Stimulated activated CD8-positive, alpha-beta memory T cell treated with anti-CD3 and anti-CD28 coated beads, Interleukin-7, amount 100 ng/mL, for 48 hours (primary cell): ENCODE measurements at regions not wholly inside any gene's neighbourhood (a gene's known extent, or its start where the extent isn't known, plus 50 kb on each side); places are given as distances from the start of the nearest gene placed in this dataset.

Source experiments
- DNase-seq, 2 donors: peaks; one replicate each; pipeline ENCODE4 v3.0.0-alpha.2; 2020; ENCODE audit warnings: low read depth in 1 of 2; ENCODE audit errors: extremely low read depth in 1 of 2

DNA sequence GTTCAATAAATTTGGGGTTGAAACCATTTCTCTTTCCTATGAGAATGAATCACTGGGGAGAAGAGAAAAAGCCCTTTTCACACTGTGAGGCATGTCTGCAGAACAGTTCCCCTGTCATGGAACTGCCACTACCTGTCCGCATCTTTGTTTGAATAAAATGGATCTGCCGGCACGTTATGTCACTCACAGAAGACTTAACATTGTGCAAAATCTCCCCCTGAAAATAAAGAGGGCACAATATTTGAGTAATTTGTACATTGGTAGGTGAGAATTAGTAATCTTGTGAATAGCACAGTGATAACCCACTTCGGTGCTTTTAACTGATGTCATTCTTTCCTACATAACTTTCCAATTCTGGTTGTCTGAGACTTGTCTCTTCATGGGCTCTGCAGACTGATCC is 804.0 kb downstream of the C6orf118 start:
- DNase-seq = no peak

DNA sequence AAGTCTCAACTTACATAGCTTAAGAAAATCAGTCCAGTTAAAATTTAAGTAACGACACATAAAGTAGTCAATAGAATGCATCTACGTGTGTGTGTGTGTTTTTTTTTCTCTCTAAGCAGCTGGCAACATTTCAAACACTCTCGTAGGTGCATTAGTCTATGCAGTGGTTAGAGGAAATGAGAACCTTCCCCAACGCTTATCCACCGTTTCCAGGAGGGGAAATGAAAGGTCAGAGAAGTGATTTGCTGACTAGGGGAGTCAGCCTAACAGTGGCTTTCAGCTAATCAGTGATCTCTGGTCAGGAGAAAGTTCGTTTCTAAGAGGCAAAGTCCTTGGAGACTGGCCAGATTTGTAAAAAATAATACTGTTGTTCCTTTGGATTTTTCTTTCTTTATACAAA is 806.6 kb downstream of the C6orf118 start:
- no peak for DNase-seq

DNA sequence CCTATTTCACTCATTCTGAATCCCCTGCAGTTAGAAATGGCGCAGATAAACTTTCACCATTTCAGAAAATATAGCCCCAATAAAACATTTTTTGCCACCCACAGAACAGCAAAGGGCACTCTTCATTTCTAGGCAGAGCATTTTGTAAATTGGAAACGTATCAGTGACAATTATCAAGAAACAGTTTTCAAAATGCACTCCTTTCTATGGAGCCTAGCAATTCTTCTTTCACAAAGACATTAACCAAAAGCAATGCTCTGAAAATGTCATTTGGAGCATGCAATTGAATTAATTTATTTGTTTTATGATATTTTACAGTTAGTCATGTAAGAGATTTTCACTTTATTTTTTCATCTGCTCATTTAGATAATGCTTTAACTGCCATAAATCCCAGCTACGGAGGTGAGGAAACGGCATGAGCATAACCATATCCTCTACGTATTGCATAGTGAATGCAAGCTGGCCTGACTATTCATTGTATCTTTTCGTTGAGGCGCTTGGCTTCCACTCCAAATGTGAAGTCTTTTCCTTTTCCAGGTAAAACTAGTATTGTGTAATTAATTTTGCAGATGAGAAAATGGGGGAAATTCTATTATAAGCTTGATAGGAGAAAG is 813.4 kb downstream of the C6orf118 start:
- DNase-seq = no peak

DNA sequence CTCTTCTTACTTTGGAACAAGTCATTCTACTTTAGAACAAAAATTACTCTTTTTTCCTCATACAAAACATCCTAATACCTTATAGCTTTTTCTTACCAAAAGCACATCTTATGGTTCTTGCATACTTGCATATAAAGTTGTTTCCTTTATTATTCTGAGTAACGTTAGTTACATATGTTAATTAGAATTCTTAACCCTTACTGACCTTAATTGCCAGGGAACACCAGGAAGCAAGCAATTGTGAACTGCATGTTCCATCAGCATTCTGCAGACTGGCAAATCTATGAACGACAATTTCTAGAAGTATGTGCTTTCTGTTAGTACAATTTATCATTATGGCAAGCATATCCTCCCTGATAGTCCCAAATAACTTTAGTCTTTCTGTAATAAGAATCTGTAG is 831.0 kb downstream of the C6orf118 start:
- no peak for DNase-seq

DNA sequence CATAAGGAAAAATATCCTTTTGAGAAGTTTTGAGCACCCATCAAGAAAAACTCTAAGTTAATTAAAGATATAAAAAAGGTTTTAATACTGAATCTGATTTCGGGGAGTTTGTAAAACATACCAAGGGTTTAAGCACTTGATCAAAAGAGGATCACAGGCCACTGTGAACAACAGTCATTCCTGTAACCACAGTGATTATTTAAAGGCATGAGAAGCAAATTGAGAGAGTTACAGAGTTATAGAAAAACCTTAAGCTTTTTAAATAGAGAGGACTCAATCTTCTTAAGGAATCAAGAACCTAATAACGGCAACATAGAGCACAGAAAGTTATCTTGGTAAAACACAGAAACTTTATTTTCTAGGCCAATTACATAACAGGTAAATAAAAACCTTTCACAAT is 831.6 kb downstream of the C6orf118 start:
- no peak for DNase-seq

DNA sequence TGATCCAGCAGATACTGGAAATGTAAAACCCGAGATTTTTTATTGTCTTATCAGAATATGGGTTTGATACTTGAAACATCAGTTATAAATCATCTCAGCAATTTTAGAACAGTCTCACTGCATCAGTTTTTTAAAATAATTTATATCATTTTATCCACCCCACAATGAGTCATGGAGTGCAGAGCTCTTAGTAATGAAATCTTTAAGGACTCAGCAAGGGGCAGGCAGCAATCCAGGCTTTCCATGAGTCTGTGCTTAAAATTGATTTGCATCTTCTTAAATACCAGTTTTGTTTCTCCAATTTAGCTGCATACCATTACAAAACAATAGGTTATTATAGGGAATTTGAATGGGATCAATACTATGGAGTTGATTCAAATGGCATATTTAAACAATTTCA is 832.3 kb downstream of the C6orf118 start:
- DNase-seq = no peak

DNA sequence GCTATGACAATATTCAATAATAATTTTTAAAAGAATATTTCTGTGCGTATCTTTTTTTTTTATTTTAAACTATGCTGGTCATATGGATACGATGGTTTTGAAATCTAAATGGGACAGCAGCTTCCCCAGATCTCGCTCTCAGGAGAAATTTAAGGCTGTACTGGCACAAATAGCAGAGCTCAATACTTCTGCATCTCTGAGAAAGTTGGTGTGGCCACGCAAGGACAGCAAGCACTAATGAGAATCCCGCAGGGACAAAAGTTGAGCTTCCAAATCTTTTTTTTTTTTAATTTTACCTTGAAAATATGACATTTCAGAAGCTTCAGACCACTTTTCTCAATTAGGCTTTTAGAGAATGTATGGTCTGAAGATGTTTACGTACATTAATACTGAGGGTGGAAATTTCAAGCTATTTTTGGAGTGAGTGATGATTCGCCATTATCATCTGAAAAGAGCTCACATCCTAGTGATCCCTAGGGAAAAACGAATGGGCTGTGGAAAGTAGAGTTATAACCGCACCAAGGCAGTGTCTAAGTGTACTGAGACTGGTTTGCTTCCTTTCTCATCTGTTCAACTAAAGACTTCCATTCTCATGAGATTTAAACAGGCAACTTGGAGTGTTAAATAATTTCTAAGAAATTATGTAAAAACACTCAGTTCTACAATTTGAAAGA is 840.0 kb downstream of the C6orf118 start:
- no peak for DNase-seq

DNA sequence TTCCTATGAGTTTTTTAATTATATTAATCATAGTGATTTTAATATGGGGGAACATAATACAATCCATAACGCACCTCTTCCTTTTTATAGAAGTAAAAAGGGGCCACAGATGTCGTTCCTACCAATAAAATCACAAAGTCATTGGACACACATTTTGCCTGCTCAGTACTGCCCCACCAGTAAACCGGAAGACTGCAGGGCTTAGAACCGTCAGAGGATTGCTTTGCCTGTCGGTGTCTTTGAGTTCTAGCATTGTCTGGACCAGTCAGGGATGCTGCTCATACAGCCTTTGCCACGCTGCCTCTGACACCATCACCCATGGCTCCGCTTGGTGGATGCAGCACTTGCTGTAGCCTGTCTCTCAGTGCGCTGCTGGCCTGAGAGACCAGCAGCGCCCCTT is 853.6 kb downstream of the C6orf118 start:
- DNase-seq = no peak

DNA sequence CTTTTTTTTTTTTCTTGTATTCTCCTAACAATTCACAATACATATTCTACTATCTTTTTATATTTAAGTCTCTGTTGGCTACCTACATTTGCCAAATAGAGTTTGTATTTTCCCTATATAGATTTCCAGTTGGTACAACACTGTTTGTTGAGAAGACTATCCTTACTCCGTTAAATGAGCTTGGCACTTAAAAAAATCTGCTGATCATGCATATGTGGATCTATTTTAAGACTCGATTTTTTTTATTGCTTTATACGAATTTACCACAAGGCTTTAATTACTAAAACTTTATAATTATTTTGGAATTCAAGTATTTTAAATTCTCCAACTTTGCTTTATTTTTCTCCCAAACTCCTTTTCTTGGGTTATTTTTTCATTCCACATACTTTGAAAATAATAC is 855.6 kb downstream of the C6orf118 start:
- DNase-seq = no peak

DNA sequence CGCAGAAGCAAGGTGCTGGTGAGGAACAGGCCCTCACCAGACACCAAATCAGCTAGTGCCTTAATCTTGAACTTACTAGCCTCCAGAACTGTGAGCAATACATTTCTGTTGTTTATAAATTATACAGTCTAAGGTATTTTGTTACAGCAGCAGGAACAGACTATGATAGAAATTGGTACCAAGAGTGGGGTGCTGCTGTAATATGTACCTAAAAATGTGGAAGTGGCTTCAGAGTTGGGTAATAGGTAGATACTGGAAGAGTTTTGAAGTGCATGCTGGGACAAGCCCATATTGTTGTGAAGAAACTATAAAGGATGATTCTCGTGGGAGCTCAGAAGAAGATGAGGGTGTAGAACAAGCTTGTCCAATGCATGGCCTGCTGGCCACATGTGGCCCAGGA is 866.8 kb downstream of the C6orf118 start:
- DNase-seq = no peak

DNA sequence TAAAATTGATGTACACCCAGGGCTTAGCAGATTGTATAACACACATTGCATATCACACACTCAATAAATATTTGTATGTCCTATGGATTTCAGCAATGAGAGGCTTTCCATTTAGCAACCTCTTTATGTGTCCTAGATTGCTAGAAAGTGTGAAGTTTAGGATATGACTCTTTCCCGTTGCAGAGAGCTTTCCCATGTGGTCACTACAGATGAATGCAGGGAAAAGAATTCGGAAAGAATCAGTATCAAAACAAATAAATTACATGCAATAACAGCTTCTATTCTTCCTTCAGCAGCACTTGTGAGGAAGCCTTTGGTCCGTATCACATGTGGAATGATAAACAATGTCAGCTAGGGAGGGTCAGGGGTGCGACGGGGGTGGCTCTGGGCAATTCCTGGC is 870.1 kb downstream of the C6orf118 start:
- DNase-seq = no peak

DNA sequence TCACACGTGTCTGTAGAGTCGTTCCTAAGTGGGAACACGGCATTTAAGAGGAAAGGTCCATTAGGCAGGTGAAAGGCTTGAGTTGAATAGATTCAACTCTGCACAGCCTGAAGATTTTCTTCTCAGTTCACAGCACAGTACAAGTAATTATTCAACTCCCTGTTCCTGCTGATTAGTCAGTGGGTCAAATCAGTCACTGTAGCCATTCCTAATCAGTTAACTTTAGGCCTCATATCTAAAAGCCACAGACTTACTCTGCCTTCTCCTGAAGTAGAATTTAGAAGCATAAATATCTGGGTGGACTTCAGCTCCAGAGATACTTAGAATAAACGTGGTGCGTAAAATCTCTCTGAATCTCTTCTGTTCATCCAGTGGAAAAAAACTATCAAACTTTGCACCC is 872.4 kb downstream of the C6orf118 start:
- DNase-seq = no peak

DNA sequence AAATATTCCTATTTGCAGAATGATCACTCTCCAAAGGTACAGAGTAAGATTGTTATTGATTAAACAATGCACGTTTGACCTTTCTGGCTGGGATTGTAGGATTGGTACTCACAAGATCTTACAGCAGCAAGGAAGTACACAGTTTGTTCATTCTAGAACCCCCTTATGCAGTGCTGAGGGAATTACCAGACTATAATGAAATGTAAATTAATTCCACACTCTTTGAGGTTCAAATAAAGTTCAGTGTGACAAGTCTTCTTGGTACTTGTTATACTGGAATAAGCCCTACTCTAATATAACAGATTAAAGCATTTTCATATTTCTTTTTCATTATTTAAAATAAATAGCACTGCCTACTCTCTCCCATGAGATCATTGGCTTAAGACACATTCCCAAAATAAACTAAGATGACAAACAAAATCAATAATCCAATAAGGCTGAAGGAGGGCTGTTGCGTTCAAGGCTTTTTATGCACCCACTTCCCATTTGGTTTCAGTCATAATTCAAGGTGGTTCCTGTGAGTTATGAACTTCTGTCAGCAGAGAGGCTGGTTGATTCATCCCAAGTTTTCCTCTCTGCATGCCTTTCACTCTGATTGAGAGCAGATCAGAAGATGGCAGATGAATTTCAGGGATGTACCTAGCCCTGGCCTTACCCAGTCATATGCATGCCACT is 881.5 kb downstream of the C6orf118 start:
- no peak for DNase-seq

DNA sequence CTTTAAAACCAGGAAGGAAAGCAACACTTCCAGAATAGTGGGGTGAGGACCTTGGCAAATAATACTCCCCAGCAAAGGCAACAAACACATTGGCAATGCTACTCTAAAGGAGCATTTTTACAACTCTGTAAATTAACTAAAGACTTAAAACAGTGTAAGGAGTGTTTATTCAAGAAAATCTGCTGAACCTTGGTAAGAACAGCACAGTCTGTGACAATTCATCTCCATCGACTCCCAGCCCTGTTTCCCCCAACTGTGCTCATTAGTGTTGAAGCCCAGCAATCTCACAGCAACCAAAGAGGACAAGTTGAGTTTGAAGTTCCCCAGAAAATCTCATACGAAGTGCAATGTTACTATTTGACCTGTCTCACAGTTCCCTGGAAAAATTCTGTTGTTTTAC is 884.9 kb downstream of the C6orf118 start:
- no peak for DNase-seq

DNA sequence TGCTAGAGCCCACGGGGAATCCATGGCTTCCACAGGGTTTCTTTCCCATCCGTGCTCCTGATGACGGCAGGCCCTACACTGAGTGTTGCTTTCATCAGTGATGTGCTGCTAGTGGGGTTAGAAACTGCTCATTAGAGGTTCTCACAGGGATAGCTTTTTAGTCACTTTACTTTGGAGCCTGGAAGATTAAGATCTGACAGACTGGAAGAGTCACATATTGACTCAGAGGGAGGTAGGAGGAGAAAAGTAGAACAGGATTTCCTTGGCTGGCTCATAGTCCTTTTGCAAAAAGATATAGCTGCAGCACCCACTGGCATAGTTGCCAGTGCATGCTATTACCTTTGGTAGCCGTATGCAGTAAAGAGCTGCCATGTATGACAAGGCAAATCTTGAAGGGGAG is 890.3 kb downstream of the C6orf118 start:
- DNase-seq = no peak

DNA sequence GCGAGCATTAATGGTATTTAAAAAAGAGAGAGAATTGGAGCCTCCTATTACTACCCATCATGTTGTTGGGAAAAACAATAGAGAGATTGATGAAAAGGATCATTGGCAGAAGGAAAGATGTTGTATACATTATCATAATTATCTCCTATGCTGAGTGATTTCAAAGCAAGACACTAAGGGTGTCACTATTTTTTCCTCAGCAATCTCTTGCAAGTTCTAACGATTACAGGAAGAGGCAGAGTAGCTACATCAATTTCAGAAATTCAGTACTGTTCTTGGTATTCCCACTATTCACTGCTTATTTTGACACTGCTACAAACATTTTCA is 891.2 kb downstream of the C6orf118 start:
- DNase-seq = no peak

DNA sequence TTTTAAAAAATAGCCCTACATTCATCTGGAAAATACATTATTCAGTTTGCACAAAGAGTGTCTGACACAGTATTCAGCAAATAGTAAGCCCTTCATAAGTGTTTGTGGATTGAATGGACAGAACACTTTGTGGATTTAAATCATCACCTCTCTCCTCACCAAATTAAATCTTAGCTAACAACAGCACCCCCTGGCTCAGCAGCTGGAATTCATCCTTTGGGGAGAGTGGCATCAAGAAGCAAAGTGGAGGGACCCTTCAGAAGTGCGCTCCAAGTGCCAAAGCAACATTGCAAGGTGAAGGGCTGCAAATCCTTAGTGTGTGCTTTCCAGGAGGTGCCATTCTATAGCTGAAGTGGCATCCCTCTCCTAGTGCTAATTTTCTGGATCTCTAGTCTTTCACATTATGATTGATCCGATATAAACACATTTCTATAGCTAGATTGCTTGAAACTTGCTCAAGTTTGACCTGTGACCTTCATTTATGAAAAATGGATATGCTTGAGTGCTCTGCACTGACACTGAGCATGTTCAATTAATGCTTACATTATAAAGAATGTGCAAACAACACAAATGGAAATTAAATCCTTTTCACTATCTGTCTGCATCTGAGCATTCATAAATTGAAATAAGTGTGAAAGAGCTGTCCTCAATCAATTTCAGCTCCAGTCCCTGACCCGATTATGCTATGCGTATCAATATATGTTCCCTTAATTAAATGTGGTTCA is 891.7 kb downstream of the C6orf118 start:
- DNase-seq = no peak

DNA sequence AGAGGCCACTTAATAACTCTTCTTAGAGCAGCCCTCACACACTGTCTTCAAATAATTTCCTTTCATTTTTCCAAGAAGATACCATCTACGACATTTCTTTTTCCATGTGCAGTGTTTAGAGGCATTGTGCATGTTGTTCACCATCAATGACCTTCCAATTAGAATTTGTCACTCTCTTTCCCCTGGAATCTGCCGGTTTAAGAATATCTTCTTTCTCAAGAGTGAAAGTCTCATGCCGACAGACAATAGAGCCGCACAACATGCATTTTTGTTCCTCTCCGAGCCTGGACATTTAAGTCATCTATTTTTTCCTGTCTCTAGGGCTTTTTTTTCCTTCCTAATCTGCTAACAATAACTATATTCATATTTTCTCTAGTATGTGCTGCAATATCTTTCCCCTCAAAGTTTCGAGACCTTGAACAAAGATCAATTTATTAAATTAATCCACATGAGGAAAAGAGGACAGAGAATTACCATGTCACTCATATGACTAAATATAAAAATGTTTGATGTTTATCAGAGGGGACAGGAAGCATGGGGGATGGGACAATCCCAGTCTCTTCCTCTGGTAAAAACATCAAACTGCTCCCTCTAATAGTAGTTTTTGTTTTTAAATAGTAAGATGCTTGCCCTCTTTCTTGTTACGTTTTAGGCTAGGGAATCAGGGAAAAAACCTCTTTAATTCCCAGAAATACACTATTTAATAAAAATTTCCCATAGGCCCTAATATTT is 893.4 kb downstream of the C6orf118 start:
- no peak for DNase-seq

DNA sequence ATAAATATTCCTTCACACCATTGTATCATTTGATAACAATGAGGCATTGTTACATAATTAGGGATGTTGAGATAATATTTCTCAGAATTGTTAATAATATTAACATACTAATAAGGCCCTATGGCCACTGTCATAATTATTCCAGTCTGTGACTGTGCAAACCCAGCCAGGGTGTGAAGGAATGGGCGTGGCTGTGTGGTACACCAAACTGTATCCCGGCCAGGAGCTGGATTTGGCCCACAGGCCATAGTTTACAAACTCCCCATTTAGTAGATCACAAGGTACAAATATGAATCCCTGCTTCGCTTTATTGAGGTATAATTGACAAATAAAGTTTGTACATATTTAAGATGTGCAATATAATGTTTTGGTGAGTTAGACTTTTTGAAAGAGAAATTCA is 894.7 kb downstream of the C6orf118 start:
- DNase-seq = no peak

DNA sequence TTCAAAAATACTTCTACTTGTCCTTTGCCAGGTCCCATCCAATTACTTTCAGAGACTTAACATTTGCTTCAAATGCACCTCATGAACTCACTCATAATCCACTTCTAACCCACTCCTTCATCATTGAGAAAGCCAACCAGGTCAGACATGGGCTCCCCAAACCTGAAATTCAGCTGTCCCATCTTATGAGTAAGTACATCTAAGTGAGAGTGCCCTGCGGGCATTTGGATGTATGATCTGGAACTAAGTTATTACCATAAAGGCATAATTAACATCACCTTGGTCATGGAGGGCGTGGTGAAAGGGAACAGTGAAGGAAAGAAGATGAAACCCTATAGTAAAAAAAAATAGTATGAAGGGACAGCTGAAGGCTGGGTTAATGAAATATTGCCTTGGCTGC is 896.8 kb downstream of the C6orf118 start:
- DNase-seq = no peak

DNA sequence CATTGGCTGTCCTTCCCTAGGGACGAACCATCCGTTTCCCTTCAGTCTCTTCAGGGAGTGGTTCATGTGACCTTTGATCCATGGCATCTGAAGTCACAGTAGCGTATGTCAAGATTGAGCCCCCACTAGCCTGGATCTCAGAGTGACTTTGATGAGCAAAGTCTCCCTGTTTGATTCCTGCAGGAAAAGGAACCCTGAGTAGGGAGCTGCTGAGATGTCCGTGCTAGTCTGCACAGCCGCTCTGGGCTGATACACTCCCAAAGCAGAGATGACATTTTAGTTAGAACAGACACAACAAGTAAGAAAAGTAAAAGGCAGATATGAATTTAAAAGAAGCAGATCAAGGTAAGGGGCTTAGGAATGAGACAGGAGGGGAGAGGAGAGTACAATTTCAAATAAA is 899.4 kb downstream of the C6orf118 start:
- DNase-seq = no peak
